Left ventricle myocardium inferior (tissue), 1 donor: ENCODE measurements at regions not wholly inside any gene's neighbourhood (a gene's known extent, or its start where the extent isn't known, plus 50 kb on each side); places are given as distances from the start of the nearest gene placed in this dataset.
"Not testable (repeated sequence)": the region's sequence is repeated elsewhere in the genome, so short reads cannot be mapped to it uniquely, and the experiment has no call there.

ENCODE experiments used
- DNase-seq: peaks from one replicate; pipeline ENCODE4 v3.0.0-alpha.2; 2020
- H3K27ac ChIP-seq: fragments of 200-600 bp; replicated peaks from 2 replicates; pipeline ENCODE4 v1.8.0; 2021
- H3K27me3 ChIP-seq: fragments of 200-600 bp; 2 replicates; pipeline ENCODE4 v1.8.0; 2021; ENCODE audit warnings: low read depth
- H3K36me3 ChIP-seq: fragments of 200-600 bp; 2 replicates; pipeline ENCODE4 v1.8.0; 2021
- H3K4me1 ChIP-seq: fragments of 200-600 bp; 2 replicates; pipeline ENCODE4 v1.8.0; 2021
- H3K4me3 ChIP-seq: fragments of 200-600 bp; 2 replicates; pipeline ENCODE4 v1.8.0; 2021; ENCODE audit warnings: mild to moderate bottlenecking, moderate library complexity
- H3K9me3 ChIP-seq: fragments of 200-600 bp; replicated peaks from 2 replicates; pipeline ENCODE4 v1.8.0; 2021
- CTCF ChIP-seq: fragments of 200-600 bp; IDR thresholded peaks from 2 replicates; pipeline ENCODE4 v1.8.0; 2021; ENCODE audit warnings: antibody characterized with exemption, mild to moderate bottlenecking, borderline replicate concordance
- intact Hi-C: fragments of 100-400 bp; cut with micrococcal nuclease; formaldehyde crosslinking; loops from one replicate; pipeline ENCODE4 v1.11.0; 2022
- donor health status: DM: no; HTN: yes; CAD: no; lungs with severe emphysema.

- intact Hi-C loops: no loop called here
- Histone ChIP-seq H3K4me1 (no peaks in the 10 kb centered on the region), H3K9me3 (no peaks in the 10 kb centered on the region), H3K4me3 (no peak overlapping the region), H3K27me3 (no peaks in the 10 kb centered on the region), H3K36me3 (no peaks in the 10 kb centered on the region), H3K27ac (no peak overlapping the region)
- TF ChIP-seq CTCF: no peak
- DNase-seq: no peak
Measured at GRCh38 chrX:128973033-128973432, 550.3 kb downstream of the SMARCA1 start.

- Histone ChIP-seq H3K4me3 (no peak overlapping the region), H3K36me3 (no peaks in the 10 kb centered on the region), H3K9me3 (no peaks in the 10 kb centered on the region), H3K27ac (no peak overlapping the region), H3K27me3 (no peaks in the 10 kb centered on the region), H3K4me1 (no peaks in the 10 kb centered on the region)
- intact Hi-C loops: no loop called here
- TF ChIP-seq CTCF: no peak
- no peak for DNase-seq
Measured at GRCh38 chrX:128961290-128961689, 562.0 kb downstream of the SMARCA1 start.

GRCh38 chrX:128954697-128955096, 568.6 kb downstream of the SMARCA1 start:
- H3K9me3 ChIP-seq, H3K36me3 ChIP-seq, DNase-seq, intact Hi-C loops, H3K4me3 ChIP-seq, H3K4me1 ChIP-seq, H3K27ac ChIP-seq, H3K27me3 ChIP-seq: not testable (repeated sequence)

GRCh38 chrX:128931071-128931470, 592.2 kb downstream of the SMARCA1 start:
- no peak overlapping the region for H3K27ac ChIP-seq
- H3K36me3 ChIP-seq: no peaks in the 10 kb centered on the region
- DNase-seq: no peak
- no peaks in the 10 kb centered on the region for H3K9me3 ChIP-seq
- intact Hi-C loops: no loop called here
- H3K4me1 ChIP-seq: no peaks in the 10 kb centered on the region
- H3K4me3 ChIP-seq: no peak overlapping the region
- no peak for TF ChIP-seq CTCF
- no peaks in the 10 kb centered on the region for H3K27me3 ChIP-seq

GRCh38 chrX:128929271-128930057, 593.8 kb downstream of the SMARCA1 start:
- intact Hi-C loops: no loop called here
- H3K27ac ChIP-seq: no peak overlapping the region
- no peaks in the 10 kb centered on the region for H3K9me3 ChIP-seq
- H3K4me3 ChIP-seq: no peak overlapping the region
- H3K36me3 ChIP-seq: no peaks in the 10 kb centered on the region
- no peaks in the 10 kb centered on the region for H3K27me3 ChIP-seq
- no peak for TF ChIP-seq CTCF
- DNase-seq: no peak
- H3K4me1 ChIP-seq: no peaks in the 10 kb centered on the region

- Histone ChIP-seq H3K36me3 (no peaks in the 10 kb centered on the region), H3K27ac (no peak overlapping the region), H3K9me3 (no peaks in the 10 kb centered on the region), H3K4me1 (no peaks in the 10 kb centered on the region), H3K27me3 (no peaks in the 10 kb centered on the region), H3K4me3 (no peak overlapping the region)
- no peak for TF ChIP-seq CTCF
- no peak for DNase-seq
- intact Hi-C loops: no loop called here
Measured at GRCh38 chrX:128928636-128929035, 594.7 kb downstream of the SMARCA1 start.
